ENCODE measurements at regions not wholly inside any gene's neighbourhood (a gene's known extent, or its start where the extent isn't known, plus 50 kb on each side); places are given as distances from the start of the nearest gene placed in this dataset.
A peak's percentile ranks its signal among the peaks of the same experiment; 100 is the strongest.

- peak overlapping the region; percentile 13 for H3K4me3 ChIP-seq (ENCODE audit: low read depth, low read length)
- peak; percentile 75 for DNase-seq
- H3K27me3 ChIP-seq (replicated peaks), result no peaks in the 10 kb centered on the region
- no peak for TF ChIP-seq CTCF (IDR thresholded peaks at IDR 0.05; ENCODE audit: low read depth, low read length, missing control alignments)
- peak overlapping the region; percentile 78 for H3K27ac ChIP-seq
- no peaks in the 10 kb centered on the region for H3K36me3 ChIP-seq (replicated peaks)
- in situ Hi-C loops (cut with HindIII; ENCODE audit: low pct_ligation_motif_present, low sequenced_read_pairs), result no loop called here
These were observed 116.1 kb upstream of the MYOCD start for GRCh38 chr17:12549499-12550041.

GRCh38 chr17:12553625-12554024, 112.1 kb upstream of the MYOCD start:
- no peak for TF ChIP-seq CTCF (IDR thresholded peaks at IDR 0.05; ENCODE audit: low read depth, low read length, missing control alignments)
- Histone ChIP-seq H3K4me3 (ENCODE audit: low read depth, low read length) (no peak overlapping the region), H3K36me3 (replicated peaks) (no peaks in the 10 kb centered on the region), H3K27ac (no peak overlapping the region), H3K27me3 (replicated peaks) (no peaks in the 10 kb centered on the region)
- in situ Hi-C loops (cut with HindIII; ENCODE audit: low pct_ligation_motif_present, low sequenced_read_pairs), result no loop called here
- no peak for DNase-seq

GRCh38 chr17:12554251-12554650, 111.4 kb upstream of the MYOCD start:
- Histone ChIP-seq H3K36me3 (replicated peaks) (no peaks in the 10 kb centered on the region), H3K4me3 (ENCODE audit: low read depth, low read length) (no peak overlapping the region), H3K27me3 (replicated peaks) (no peaks in the 10 kb centered on the region), H3K27ac (no peak overlapping the region)
- no peak for DNase-seq
- TF ChIP-seq CTCF (IDR thresholded peaks at IDR 0.05; ENCODE audit: low read depth, low read length, missing control alignments), result no peak
- in situ Hi-C loops (cut with HindIII; ENCODE audit: low pct_ligation_motif_present, low sequenced_read_pairs), result no loop called here

- DNase-seq, result no peak
- no peaks in the 10 kb centered on the region for H3K27me3 ChIP-seq (replicated peaks)
- no peaks in the 10 kb centered on the region for H3K36me3 ChIP-seq (replicated peaks)
- H3K27ac ChIP-seq, result no peak overlapping the region
- in situ Hi-C loops (cut with HindIII; ENCODE audit: low pct_ligation_motif_present, low sequenced_read_pairs), result no loop called here
- H3K4me3 ChIP-seq (ENCODE audit: low read depth, low read length), result no peak overlapping the region
- TF ChIP-seq CTCF (IDR thresholded peaks at IDR 0.05; ENCODE audit: low read depth, low read length, missing control alignments), result no peak
These were observed 99.4 kb upstream of the MYOCD start for GRCh38 chr17:12566291-12566690.

- in situ Hi-C loops (cut with HindIII; ENCODE audit: low pct_ligation_motif_present, low sequenced_read_pairs), result no loop called here
- no peak overlapping the region for H3K4me3 ChIP-seq (ENCODE audit: low read depth, low read length)
- H3K27ac ChIP-seq, result no peak overlapping the region
- no peak for DNase-seq
- no peaks in the 10 kb centered on the region for H3K36me3 ChIP-seq (replicated peaks)
- no peaks in the 10 kb centered on the region for H3K27me3 ChIP-seq (replicated peaks)
- no peak for TF ChIP-seq CTCF (IDR thresholded peaks at IDR 0.05; ENCODE audit: low read depth, low read length, missing control alignments)
These were observed 98.3 kb upstream of the MYOCD start for GRCh38 chr17:12567077-12568053.
